GM23248 (cell line): ENCODE measurements at regions not wholly inside any gene's neighbourhood (a gene's known extent, or its start where the extent isn't known, plus 50 kb on each side); places are given as distances from the start of the nearest gene placed in this dataset.

Source experiments
- DNase-seq: peaks from one replicate; pipeline ENCODE4 v3.0.0-alpha.2; 2015
- H2AFZ ChIP-seq: fragments of 200-600 bp; sonication (generic); 2 replicates; pipeline ENCODE4 v1.6.1; 2016; ENCODE audit warnings: antibody characterized with exemption
- H3F3A ChIP-seq: fragments of 200-600 bp; sonication (generic); 2 replicates; pipeline ENCODE4 v1.6.1; 2016; ENCODE audit warnings: mild to moderate bottlenecking, antibody characterized with exemption, mixed run types; ENCODE audit not compliant: insufficient read depth
- H3K27ac ChIP-seq: fragments of 200-600 bp; sonication (generic); 2 replicates; pipeline ENCODE4 v1.5.1; 2016; ENCODE audit warnings: mild to moderate bottlenecking
- H3K27me3 ChIP-seq: fragments of 200-600 bp; sonication (generic); replicated peaks from 2 replicates; pipeline ENCODE4 v1.6.1; 2016; ENCODE audit warnings: mild to moderate bottlenecking; ENCODE audit not compliant: insufficient read depth
- H3K36me3 ChIP-seq: fragments of 200-600 bp; sonication (generic); 2 replicates; pipeline ENCODE4 v1.6.1; 2016; ENCODE audit warnings: low read depth, mild to moderate bottlenecking
- H3K4me1 ChIP-seq: fragments of 200-600 bp; sonication (generic); 2 replicates; pipeline ENCODE4 v1.6.1; 2016; ENCODE audit warnings: mild to moderate bottlenecking; ENCODE audit not compliant: insufficient read depth
- H3K4me2 ChIP-seq: fragments of 200-600 bp; sonication (generic); one replicate; pipeline ENCODE4 v1.6.1; 2016; ENCODE audit warnings: mild to moderate bottlenecking; ENCODE audit not compliant: unreplicated experiment
- H3K4me3 ChIP-seq: fragments of 200-600 bp; sonication (generic); 2 replicates; pipeline ENCODE4 v1.5.1; 2016; ENCODE audit warnings: mild to moderate bottlenecking
- H3K79me2 ChIP-seq: fragments of 200-600 bp; sonication (generic); 2 replicates; pipeline ENCODE4 v1.6.1; 2016; ENCODE audit warnings: mild to moderate bottlenecking; ENCODE audit not compliant: insufficient read depth
- H3K9ac ChIP-seq: fragments of 200-600 bp; sonication (generic); 2 replicates; pipeline ENCODE4 v1.6.1; 2016; ENCODE audit warnings: mild to moderate bottlenecking
- H3K9me2 ChIP-seq: fragments of 200-600 bp; sonication (generic); 2 replicates; pipeline ENCODE4 v1.6.1; 2016; ENCODE audit warnings: mixed run types, mild to moderate bottlenecking, moderate library complexity; ENCODE audit not compliant: insufficient read depth
- H3K9me3 ChIP-seq: fragments of 200-600 bp; sonication (generic); one replicate; pipeline ENCODE4 v1.6.1; 2017; ENCODE audit warnings: low read depth
- H4K20me1 ChIP-seq: fragments of 200-600 bp; sonication (generic); 2 replicates; pipeline ENCODE4 v1.6.0; 2016; ENCODE audit not compliant: insufficient read depth
- EZH2 ChIP-seq: fragments of 200-600 bp; sonication (generic); IDR thresholded peaks from 2 replicates; pipeline ENCODE4 v1.6.1; 2018; ENCODE audit warnings: antibody characterized with exemption, mild to moderate bottlenecking; ENCODE audit not compliant: insufficient read depth, poor library complexity, severe bottlenecking
- EZH2phosphoT487 ChIP-seq: fragments of 200-600 bp; sonication (generic); IDR thresholded peaks from 2 replicates; pipeline ENCODE4 v1.6.1; 2018; ENCODE audit warnings: antibody characterized with exemption, moderate library complexity, mild to moderate bottlenecking, low read depth; ENCODE audit not compliant: insufficient read depth
- WGBS, 2 experiments: methylation state at CpG; one replicate each; pipeline ENCODE4 v1.1.6; 2015 to 2017; ENCODE audit warnings: low lambda C conversion rate in 2 of 2, low coverage in 1 of 2; ENCODE audit errors: missing lambda C conversion rate in 2 of 2; 5-methylcytosine and 5-hydroxymethylcytosine counted together
- in situ Hi-C: fragments of 300-500 bp; cut with MboI; formaldehyde crosslinking; loops from 2 replicates; pipeline ENCODE4 v1.15.0; 2020

- WGBS, 2 experiments: 11 to 14% methylated on average over 3 of the region's 3 CpGs
- Histone ChIP-seq H3K9me2 (no peaks in the 10 kb centered on the region), H3K27ac (no peak overlapping the region), H3K4me3 (no peak overlapping the region), H3K9me3 (no peaks in the 10 kb centered on the region), H3K9ac (no peak overlapping the region), H4K20me1 (no peaks in the 10 kb centered on the region), H3K27me3 (no peaks in the 10 kb centered on the region), H3K4me1 (no peaks in the 10 kb centered on the region), H3K79me2 (no peaks in the 10 kb centered on the region), H3K4me2 (no peak overlapping the region), H3K36me3 (no peaks in the 10 kb centered on the region), H2AFZ (no peak overlapping the region), H3F3A (no peaks in the 10 kb centered on the region)
- TF ChIP-seq EZH2 (no peak), EZH2phosphoT487 (no peak)
- DNase-seq: no peak
- in situ Hi-C loops: no loop called here
These were observed 622.8 kb downstream of the DACH1 start for GRCh38 chr13:71244161-71244560.

- Histone ChIP-seq H3K79me2 (no peaks in the 10 kb centered on the region), H3K27me3 (no peaks in the 10 kb centered on the region), H3K9me3 (no peaks in the 10 kb centered on the region), H3K4me3 (no peak overlapping the region), H3K4me1 (no peaks in the 10 kb centered on the region), H3K27ac (no peak overlapping the region), H3F3A (no peaks in the 10 kb centered on the region), H3K9ac (no peak overlapping the region), H3K4me2 (no peak overlapping the region), H2AFZ (no peak overlapping the region), H3K9me2 (no peaks in the 10 kb centered on the region), H3K36me3 (no peaks in the 10 kb centered on the region), H4K20me1 (no peaks in the 10 kb centered on the region)
- TF ChIP-seq EZH2phosphoT487: no peak
- TF ChIP-seq EZH2: no peak
- DNase-seq: no peak
- 1 to 4% methylated on average over 4 of the region's 4 CpGs for WGBS, 2 experiments
- in situ Hi-C loops: no loop called here
These were observed 624.8 kb downstream of the DACH1 start for GRCh38 chr13:71242201-71242600.

GRCh38 chr13:71240911-71241310, 626.1 kb downstream of the DACH1 start:
- H3K4me1 ChIP-seq: no peaks in the 10 kb centered on the region

GRCh38 chr13:71237332-71237731, 629.7 kb downstream of the DACH1 start:
- no peaks in the 10 kb centered on the region for H3K4me1 ChIP-seq
- no peaks in the 10 kb centered on the region for H3F3A ChIP-seq
- no peak overlapping the region for H3K9ac ChIP-seq
- no peak overlapping the region for H2AFZ ChIP-seq
- H3K4me2 ChIP-seq: no peak overlapping the region
- H3K27me3 ChIP-seq: no peaks in the 10 kb centered on the region
- 6 to 14% methylated on average over 3 of the region's 3 CpGs for WGBS, 2 experiments
- no peaks in the 10 kb centered on the region for H3K79me2 ChIP-seq
- H3K9me2 ChIP-seq: no peaks in the 10 kb centered on the region
- no peak overlapping the region for H3K27ac ChIP-seq
- no peak for DNase-seq
- no peaks in the 10 kb centered on the region for H3K36me3 ChIP-seq
- H3K4me3 ChIP-seq: no peak overlapping the region
- H4K20me1 ChIP-seq: no peaks in the 10 kb centered on the region
- no peaks in the 10 kb centered on the region for H3K9me3 ChIP-seq
- TF ChIP-seq EZH2 (no peak), EZH2phosphoT487 (no peak)
- in situ Hi-C loops: no loop called here

More at GRCh38 chr13:71240911-71241310, 626.1 kb downstream of the DACH1 start:
- 50 to 61% methylated on average over 1 of the region's 1 CpG for WGBS, 2 experiments
- Histone ChIP-seq H3K27ac (no peak overlapping the region), H3K27me3 (no peaks in the 10 kb centered on the region), H3K9me3 (no peaks in the 10 kb centered on the region), H3K9ac (no peak overlapping the region), H3K79me2 (no peaks in the 10 kb centered on the region), H4K20me1 (no peaks in the 10 kb centered on the region), H2AFZ (no peak overlapping the region), H3K9me2 (no peaks in the 10 kb centered on the region), H3F3A (no peaks in the 10 kb centered on the region), H3K36me3 (no peaks in the 10 kb centered on the region), H3K4me2 (no peak overlapping the region), H3K4me3 (no peak overlapping the region)
- in situ Hi-C loops: no loop called here
- no peak for TF ChIP-seq EZH2
- no peak for TF ChIP-seq EZH2phosphoT487
- DNase-seq: no peak
